Astrocyte (in vitro differentiated cells and primary cell): ENCODE measurements at regions not wholly inside any gene's neighbourhood (a gene's known extent, or its start where the extent isn't known, plus 50 kb on each side); places are given as distances from the start of the nearest gene placed in this dataset.

Experiments used
- DNase-seq: peaks from one replicate; pipeline ENCODE4 v3.0.0-alpha.2; 2010; ENCODE audit warnings: low read depth
- FAIRE-seq: peaks from 2 replicates; lab custom pipeline; 2011; peaks lifted over from hg19 to GRCh38; lab: Jason Lieb, UNC
- H2AFZ ChIP-seq: 2 replicates; pipeline ENCODE4 v1.6.0; 2012; ENCODE audit warnings: low read depth, low read length, inconsistent platforms
- H3K27ac ChIP-seq: 2 replicates; pipeline ENCODE4 v1.5.1; 2011; ENCODE audit warnings: low read depth, low read length, inconsistent platforms
- H3K27me3 ChIP-seq: 2 replicates; pipeline ENCODE4 v1.6.0; 2011; ENCODE audit warnings: low read length, inconsistent platforms; ENCODE audit not compliant: insufficient read depth
- H3K36me3 ChIP-seq: 2 replicates; pipeline ENCODE4 v1.5.1; 2011; ENCODE audit warnings: low read length, inconsistent platforms; ENCODE audit not compliant: insufficient read depth
- H3K4me1 ChIP-seq: 2 replicates; pipeline ENCODE4 v1.5.1; 2011; ENCODE audit warnings: low read length, inconsistent platforms; ENCODE audit not compliant: insufficient read depth
- H3K4me2 ChIP-seq: 2 replicates; pipeline ENCODE4 v1.6.0; 2012; ENCODE audit warnings: low read length, inconsistent platforms
- H3K4me3 ChIP-seq: 2 replicates; pipeline ENCODE4 v1.5.1; 2011; ENCODE audit warnings: low read depth, mild to moderate bottlenecking, low read length, inconsistent platforms; ENCODE audit not compliant: insufficient read depth
- H3K79me2 ChIP-seq: 2 replicates; pipeline ENCODE4 v1.6.0; 2012; ENCODE audit warnings: mild to moderate bottlenecking, low read length, inconsistent platforms; ENCODE audit not compliant: insufficient read depth
- H3K9ac ChIP-seq: 2 replicates; pipeline ENCODE4 v1.6.0; 2012; ENCODE audit warnings: mild to moderate bottlenecking, low read length, inconsistent platforms
- H3K9me3 ChIP-seq: 2 replicates; pipeline ENCODE4 v1.5.1; 2012; ENCODE audit warnings: low read depth, mild to moderate bottlenecking, low read length, inconsistent platforms; ENCODE audit not compliant: insufficient read depth
- H4K20me1 ChIP-seq: 2 replicates; pipeline ENCODE4 v1.6.0; 2012; ENCODE audit warnings: low read length, inconsistent platforms; ENCODE audit not compliant: insufficient read depth
- H3K27ac Mint-ChIP-seq: one replicate; pipeline ENCODE4 v1.8.0; 2021; ENCODE audit warnings: mild to moderate bottlenecking, mixed read lengths; ENCODE audit not compliant: unreplicated experiment
- H3K27me3 Mint-ChIP-seq: one replicate; pipeline ENCODE4 v1.8.0; 2021; ENCODE audit warnings: low read depth, mixed read lengths; ENCODE audit not compliant: unreplicated experiment
- H3K36me3 Mint-ChIP-seq: one replicate; pipeline ENCODE4 v1.8.0; 2021; ENCODE audit warnings: low read depth, mixed read lengths; ENCODE audit not compliant: unreplicated experiment
- H3K4me1 Mint-ChIP-seq: one replicate; pipeline ENCODE4 v1.8.0; 2021; ENCODE audit warnings: low read depth, mixed read lengths; ENCODE audit not compliant: unreplicated experiment
- H3K4me3 Mint-ChIP-seq: one replicate; pipeline ENCODE4 v1.8.0; 2021; ENCODE audit warnings: mild to moderate bottlenecking, moderate library complexity, mixed read lengths; ENCODE audit not compliant: unreplicated experiment
- H3K9me3 Mint-ChIP-seq: one replicate; pipeline ENCODE4 v1.8.0; 2021; ENCODE audit warnings: mild to moderate bottlenecking, mixed read lengths; ENCODE audit not compliant: unreplicated experiment
- EZH2 ChIP-seq: IDR thresholded peaks from 2 replicates; pipeline ENCODE4 v1.6.1; 2012; ENCODE audit warnings: mild to moderate bottlenecking, low read length, inconsistent platforms; ENCODE audit not compliant: insufficient read depth
- TF ChIP-seq, protein P1 (sequence below): IDR thresholded peaks from 2 replicates; pipeline ENCODE4 v1.5.1; 2011; ENCODE audit warnings: low read depth, mild to moderate bottlenecking, inconsistent platforms, low read length, moderate library complexity; ENCODE audit not compliant: insufficient read depth

DNA sequence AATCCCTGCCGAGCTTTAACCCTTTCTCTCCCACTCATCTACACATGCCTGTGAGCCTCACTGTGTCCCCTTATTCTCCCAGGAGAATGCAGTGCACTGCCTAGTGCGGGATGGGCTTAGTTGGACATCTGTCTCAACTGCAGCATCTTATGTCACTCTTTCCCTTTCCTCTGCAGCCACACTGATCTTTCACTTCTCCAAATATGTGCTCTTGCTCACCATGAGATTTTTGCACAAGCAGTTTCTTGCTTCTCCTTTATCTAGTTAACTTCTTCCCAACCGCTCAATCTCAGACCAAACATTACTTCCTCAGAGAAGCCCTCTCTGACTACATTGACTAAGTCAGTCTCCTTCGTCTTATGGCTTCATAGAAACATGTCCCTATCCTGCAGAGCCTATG is 292.3 kb downstream of the KBTBD8 start:
- TF ChIP-seq, protein P1, sequence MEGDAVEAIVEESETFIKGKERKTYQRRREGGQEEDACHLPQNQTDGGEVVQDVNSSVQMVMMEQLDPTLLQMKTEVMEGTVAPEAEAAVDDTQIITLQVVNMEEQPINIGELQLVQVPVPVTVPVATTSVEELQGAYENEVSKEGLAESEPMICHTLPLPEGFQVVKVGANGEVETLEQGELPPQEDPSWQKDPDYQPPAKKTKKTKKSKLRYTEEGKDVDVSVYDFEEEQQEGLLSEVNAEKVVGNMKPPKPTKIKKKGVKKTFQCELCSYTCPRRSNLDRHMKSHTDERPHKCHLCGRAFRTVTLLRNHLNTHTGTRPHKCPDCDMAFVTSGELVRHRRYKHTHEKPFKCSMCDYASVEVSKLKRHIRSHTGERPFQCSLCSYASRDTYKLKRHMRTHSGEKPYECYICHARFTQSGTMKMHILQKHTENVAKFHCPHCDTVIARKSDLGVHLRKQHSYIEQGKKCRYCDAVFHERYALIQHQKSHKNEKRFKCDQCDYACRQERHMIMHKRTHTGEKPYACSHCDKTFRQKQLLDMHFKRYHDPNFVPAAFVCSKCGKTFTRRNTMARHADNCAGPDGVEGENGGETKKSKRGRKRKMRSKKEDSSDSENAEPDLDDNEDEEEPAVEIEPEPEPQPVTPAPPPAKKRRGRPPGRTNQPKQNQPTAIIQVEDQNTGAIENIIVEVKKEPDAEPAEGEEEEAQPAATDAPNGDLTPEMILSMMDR, result no peak
- no peak for TF ChIP-seq EZH2
- Histone ChIP-seq H3K27ac (no peak overlapping the region), H3K27me3 (no peaks in the 10 kb centered on the region), H3K9ac (no peak overlapping the region), H2AFZ (no peak overlapping the region), H3K4me3 (no peak overlapping the region), H3K4me1 (no peaks in the 10 kb centered on the region), H3K36me3 (no peaks in the 10 kb centered on the region), H3K9me3 (no peaks in the 10 kb centered on the region), H3K79me2 (no peaks in the 10 kb centered on the region), H3K4me2 (no peak overlapping the region), H4K20me1 (no peaks in the 10 kb centered on the region)
- peak overlapping the region; percentile 35 for H3K27ac Mint-ChIP-seq
- H3K9me3 Mint-ChIP-seq, result peaks cover 2% of the 10 kb centered on the region
- no peak for FAIRE-seq
- no peak for DNase-seq
- no peaks in the 10 kb centered on the region for H3K36me3 Mint-ChIP-seq
- H3K4me3 Mint-ChIP-seq, result no peak overlapping the region
- no peaks in the 10 kb centered on the region for H3K27me3 Mint-ChIP-seq
- H3K4me1 Mint-ChIP-seq, result peaks cover 29% of the 10 kb centered on the region

DNA sequence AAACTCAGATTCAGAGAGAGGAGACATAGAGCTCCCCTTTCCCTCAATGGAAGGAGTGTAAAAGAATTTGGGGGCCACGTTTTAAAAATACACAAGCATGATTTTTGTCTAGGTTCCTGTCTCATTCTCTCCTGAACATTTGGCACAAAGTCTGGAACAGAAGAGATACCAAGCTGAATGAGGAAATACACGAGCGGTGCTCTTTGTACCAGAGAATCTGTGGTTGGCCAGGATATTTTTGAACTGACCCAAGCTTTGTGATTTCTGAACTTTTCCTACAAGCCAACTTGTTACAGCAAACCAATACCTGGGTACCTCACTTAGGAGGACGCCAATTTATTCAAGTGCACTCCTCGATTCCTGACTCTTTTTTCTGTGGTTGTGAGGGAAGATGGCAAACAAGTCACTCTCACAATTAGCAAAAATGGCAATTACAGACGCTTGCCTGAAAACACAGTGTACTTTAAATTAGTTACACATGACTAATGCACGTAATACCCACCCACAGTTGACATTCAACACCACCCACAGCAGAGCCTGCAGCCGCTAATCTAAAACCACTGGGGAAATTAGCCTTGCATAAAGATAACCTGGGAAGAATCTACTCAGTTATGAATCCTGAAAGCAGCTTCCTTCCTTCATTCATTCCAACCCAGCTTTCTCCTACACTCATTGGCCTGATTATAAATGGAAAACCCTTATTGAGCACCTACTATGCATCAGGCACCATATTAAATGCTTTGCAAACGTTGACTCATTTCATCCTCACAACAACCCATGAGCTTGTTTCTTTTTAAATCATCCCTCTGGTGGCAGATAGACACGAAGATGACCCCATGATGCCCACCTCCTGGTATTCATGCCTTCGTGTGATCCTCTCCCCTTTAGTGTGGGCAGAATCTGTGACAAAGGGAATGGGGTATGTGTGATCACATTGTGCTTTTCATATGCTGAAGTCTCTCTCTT is 293.5 kb downstream of the KBTBD8 start:
- H3K36me3 Mint-ChIP-seq, result no peaks in the 10 kb centered on the region
- Histone ChIP-seq H3K27ac (no peak overlapping the region), H3K9me3 (no peaks in the 10 kb centered on the region), H3K27me3 (no peaks in the 10 kb centered on the region), H2AFZ (no peak overlapping the region), H3K4me2 (no peak overlapping the region), H3K4me1 (no peaks in the 10 kb centered on the region), H4K20me1 (no peaks in the 10 kb centered on the region), H3K4me3 (no peak overlapping the region), H3K79me2 (no peaks in the 10 kb centered on the region), H3K36me3 (no peaks in the 10 kb centered on the region), H3K9ac (no peak overlapping the region)
- no peak overlapping the region for H3K4me3 Mint-ChIP-seq
- H3K4me1 Mint-ChIP-seq, result peaks cover 38% of the 10 kb centered on the region
- H3K9me3 Mint-ChIP-seq, result peaks cover 2% of the 10 kb centered on the region
- FAIRE-seq (no peak), DNase-seq (no peak)
- TF ChIP-seq, protein P1, result no peak
- TF ChIP-seq EZH2, result no peak
- H3K27ac Mint-ChIP-seq, result no peak overlapping the region
- H3K27me3 Mint-ChIP-seq, result no peaks in the 10 kb centered on the region
